ENCODE measurements at regions not wholly inside any gene's neighbourhood (a gene's known extent, or its start where the extent isn't known, plus 50 kb on each side); places are given as distances from the start of the nearest gene placed in this dataset.
"Not testable (repeated sequence)": the region's sequence is repeated elsewhere in the genome, so short reads cannot be mapped to it uniquely, and the experiment has no call there.

DNA sequence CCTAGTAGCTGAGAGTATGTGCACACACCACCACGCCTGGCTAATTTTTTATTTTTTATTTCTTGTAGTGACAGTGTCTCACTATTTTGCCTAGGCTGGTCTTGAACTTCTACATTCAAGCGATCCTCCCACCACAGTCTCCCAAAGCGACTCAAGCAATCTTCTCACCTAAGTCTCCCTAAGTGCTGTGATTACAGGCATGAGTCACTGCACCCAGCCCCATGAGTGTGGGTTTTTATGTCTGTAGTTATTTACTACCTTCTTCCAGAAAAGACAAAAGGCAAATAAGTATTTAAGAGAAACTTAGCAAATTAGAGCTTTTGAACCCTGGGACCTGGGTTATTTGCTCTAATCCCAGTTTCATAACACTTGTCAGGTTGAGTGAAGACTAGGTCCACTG lies 92.3 kb upstream of the HCRTR2 start:
- H3K9ac ChIP-seq (ENCODE audit: insufficient read depth, low read length, poor library complexity, severe bottlenecking): no peak overlapping the region
- H3K4me1 ChIP-seq (ENCODE audit: control insufficient read depth in 1 of 2, insufficient read depth in 2 of 2, low read length in 2 of 2): no peaks in the 10 kb centered on the region
- Mint-ChIP-seq H3K4me1 (no peaks in the 10 kb centered on the region), H3K9me3 (peaks cover 0 to 5% (median 1%) of the 10 kb centered on the region in 7 donors), H3K27ac (no peak overlapping the region), H3K36me3 (no peaks in the 10 kb centered on the region), H3K27me3 (ENCODE audit: low read depth in 3 of 3) (no peaks in the 10 kb centered on the region), H3K4me3 (no peak overlapping the region)
- no peaks in the 10 kb centered on the region for H3K36me3 ChIP-seq (replicated peaks in 1 of 2; ENCODE audit: control insufficient read depth in 1 of 2, insufficient read depth in 2 of 2, low read length in 2 of 2)
- no peak overlapping the region for H3K4me2 ChIP-seq (replicated peaks; ENCODE audit: extremely low read depth, low read length, poor library complexity, severe bottlenecking)
- H2AFZ ChIP-seq (ENCODE audit: insufficient read depth, low read depth, low read length, poor library complexity, severe bottlenecking): no peak overlapping the region
- whole genome bisulfite sequencing (ENCODE audit: insufficient coverage): no CpG with 5 or more reads among the region's 3 CpGs
- H3K27ac ChIP-seq (ENCODE audit: low read depth in 1 of 2, low read length in 2 of 2): no peak overlapping the region
- H3K9me3 ChIP-seq (replicated peaks in 1 of 2; ENCODE audit: control insufficient read depth in 1 of 2, insufficient read depth in 1 of 2, low read length in 2 of 2): no peaks in the 10 kb centered on the region
- intact Hi-C loops (cut with micrococcal nuclease): no loop called here
- no peaks in the 10 kb centered on the region for H3K79me2 ChIP-seq (ENCODE audit: insufficient read depth, low read length)
- no peaks in the 10 kb centered on the region for H4K20me1 ChIP-seq (ENCODE audit: insufficient read depth, low read length)
- H3K27me3 ChIP-seq (ENCODE audit: control insufficient read depth in 2 of 2, insufficient read depth in 2 of 2, low read length in 2 of 2): no peaks in the 10 kb centered on the region
- DNase-seq: no peak
- H3K4me3 ChIP-seq (replicated peaks in 1 of 3; ENCODE audit: low read depth in 2 of 3, low read length in 3 of 3): no peak overlapping the region
- no peak for TF ChIP-seq CTCF (IDR thresholded peaks at IDR 0.05)

GRCh38 chr6:55088011-55088410 lies 86.3 kb upstream of the HCRTR2 start:
- H3K9me3 Mint-ChIP-seq: peaks cover 0 to 23% (median 8%) of the 10 kb centered on the region in 7 donors
- H3K27ac Mint-ChIP-seq; H3K4me1 ChIP-seq (ENCODE audit: control insufficient read depth in 1 of 2, insufficient read depth in 2 of 2, low read length in 2 of 2); H3K9me3 ChIP-seq (replicated peaks in 1 of 2; ENCODE audit: control insufficient read depth in 1 of 2, insufficient read depth in 1 of 2, low read length in 2 of 2); H3K79me2 ChIP-seq (ENCODE audit: insufficient read depth, low read length); H3K4me1 Mint-ChIP-seq; H3K27me3 ChIP-seq (ENCODE audit: control insufficient read depth in 2 of 2, insufficient read depth in 2 of 2, low read length in 2 of 2); H3K4me3 Mint-ChIP-seq; H4K20me1 ChIP-seq (ENCODE audit: insufficient read depth, low read length); H3K9ac ChIP-seq (ENCODE audit: insufficient read depth, low read length, poor library complexity, severe bottlenecking); H3K4me3 ChIP-seq (replicated peaks in 1 of 3; ENCODE audit: low read depth in 2 of 3, low read length in 3 of 3); intact Hi-C loops (cut with micrococcal nuclease); H3K36me3 ChIP-seq (replicated peaks in 1 of 2; ENCODE audit: control insufficient read depth in 1 of 2, insufficient read depth in 2 of 2, low read length in 2 of 2); H2AFZ ChIP-seq (ENCODE audit: insufficient read depth, low read depth, low read length, poor library complexity, severe bottlenecking); H3K4me2 ChIP-seq (replicated peaks; ENCODE audit: extremely low read depth, low read length, poor library complexity, severe bottlenecking); H3K27ac ChIP-seq (ENCODE audit: low read depth in 1 of 2, low read length in 2 of 2); H3K36me3 Mint-ChIP-seq; DNase-seq; H3K27me3 Mint-ChIP-seq (ENCODE audit: low read depth in 3 of 3): not testable (repeated sequence)
- no CpG with 5 or more reads among the region's 6 CpGs for WGBS (ENCODE audit: insufficient coverage)
